IMR-90 (cell line): ENCODE measurements at regions not wholly inside any gene's neighbourhood (a gene's known extent, or its start where the extent isn't known, plus 50 kb on each side); places are given as distances from the start of the nearest gene placed in this dataset.

Source experiments
- ATAC-seq: fragments of 200-7000 bp; cut with Tn5 transposase; 2 replicates; pipeline ENCODE4 v1.9.1; 2020; ENCODE audit warnings: low read depth, mild to moderate bottlenecking, moderate library complexity
- BruUV-seq: library from RNA; stranded (reverse); fragments of 400-500 nt; replicated peaks from 2 replicates; lab custom pipeline; 2021; lab: Mats Ljungman, UMichigan
- CTCF ChIA-PET: fragments of 300-600 bp; formaldehyde crosslinking; extraction: SDS; loops from one replicate; lab custom pipeline; 2021; ENCODE audit warnings: antibody characterized with exemption; lab: Yijun Ruan, JAX
- POLR2A ChIA-PET: fragments of 300-600 bp; sonication (Branson Sonifier 250); formaldehyde crosslinking; loops from one replicate; lab custom pipeline; 2022; ENCODE audit warnings: antibody characterized with exemption; ENCODE audit not compliant: unreplicated experiment; lab: Charles Lee
- DNase-seq: peaks from one replicate; pipeline ENCODE4 v3.0.0; 2013
- H2AFZ ChIP-seq: replicated peaks from 2 replicates; pipeline ENCODE3; 2013; ENCODE audit warnings: low read length, mild to moderate bottlenecking; ENCODE audit not compliant: poor library complexity
- H2AK5ac ChIP-seq: 2 replicates; pipeline ENCODE4 v1.6.1; 2013; ENCODE audit warnings: low read depth, low read length, inconsistent platforms
- H2AK9ac ChIP-seq: replicated peaks from 2 replicates; pipeline ENCODE3; 2013; ENCODE audit warnings: mild to moderate bottlenecking, low read depth, low read length, moderate library complexity; ENCODE audit not compliant: poor library complexity
- H2BK120ac ChIP-seq: 2 replicates; pipeline ENCODE4 v1.6.1; 2013; ENCODE audit warnings: low read depth, low read length, inconsistent platforms
- H2BK15ac ChIP-seq: 3 replicates; pipeline ENCODE4 v1.6.1; 2013; ENCODE audit warnings: low read depth, low read length, inconsistent platforms
- H2BK20ac ChIP-seq: 2 replicates; pipeline ENCODE4 v1.6.1; 2013; ENCODE audit warnings: low read depth, mild to moderate bottlenecking, inconsistent platforms, low read length, moderate library complexity
- H2BK5ac ChIP-seq: 2 replicates; pipeline ENCODE4 v1.6.1; 2013; ENCODE audit warnings: mild to moderate bottlenecking, low read depth, low read length, inconsistent platforms; ENCODE audit not compliant: poor library complexity, severe bottlenecking
- H3K14ac ChIP-seq: replicated peaks from 2 replicates; pipeline ENCODE4 v1.6.1; 2013; ENCODE audit warnings: low read depth, low read length, inconsistent platforms
- H3K18ac ChIP-seq: 2 replicates; pipeline ENCODE4 v1.6.1; 2013; ENCODE audit warnings: low read depth, low read length, control low read depth
- H3K23ac ChIP-seq: 2 replicates; pipeline ENCODE4 v1.6.1; 2013; ENCODE audit warnings: low read depth, low read length, inconsistent platforms
- H3K27ac ChIP-seq: 2 replicates; pipeline ENCODE4 v1.5.1; 2013; ENCODE audit warnings: mild to moderate bottlenecking, control low read depth, low read length; ENCODE audit not compliant: insufficient read depth
- H3K27me3 ChIP-seq: 2 replicates; pipeline ENCODE4 v1.6.1; 2013; ENCODE audit warnings: low read length; ENCODE audit not compliant: control insufficient read depth, insufficient read depth
- H3K36me3 ChIP-seq: 2 replicates; pipeline ENCODE4 v1.6.1; 2013; ENCODE audit warnings: low read length, mixed read lengths; ENCODE audit not compliant: control insufficient read depth, insufficient read depth
- H3K4ac ChIP-seq: 2 replicates; pipeline ENCODE4 v1.6.1; 2013; ENCODE audit warnings: low read depth, low read length, inconsistent platforms
- H3K4me1 ChIP-seq: 2 replicates; pipeline ENCODE4 v1.6.1; 2013; ENCODE audit warnings: low read length, mixed read lengths; ENCODE audit not compliant: control insufficient read depth, insufficient read depth
- H3K4me2 ChIP-seq: 2 replicates; pipeline ENCODE4 v1.6.1; 2013; ENCODE audit warnings: low read depth, mild to moderate bottlenecking, control low read depth, low read length, moderate library complexity
- H3K4me3 ChIP-seq: 2 replicates; pipeline ENCODE4 v1.5.1; 2013; ENCODE audit warnings: low read depth, mild to moderate bottlenecking, control low read depth, low read length, moderate library complexity; ENCODE audit not compliant: insufficient read depth
- H3K56ac ChIP-seq: 2 replicates; pipeline ENCODE4 v1.6.1; 2013; ENCODE audit warnings: low read length, inconsistent platforms; ENCODE audit not compliant: insufficient read depth; ENCODE audit errors: extremely low read depth
- H3K79me1 ChIP-seq, 2 experiments: 2 replicates each; pipeline ENCODE4 v1.6.1; 2013; ENCODE audit warnings: low read length in 2 of 2, inconsistent platforms in 1 of 2, low read depth in 1 of 2
- H3K9ac ChIP-seq: 2 replicates; pipeline ENCODE4 v1.6.1; 2013; ENCODE audit warnings: low read depth, low read length, control low read depth
- H3K9me1 ChIP-seq: 2 replicates; pipeline ENCODE4 v1.6.1; 2013; ENCODE audit warnings: low read length, inconsistent platforms; ENCODE audit not compliant: insufficient read depth
- H3K9me3 ChIP-seq: 2 replicates; pipeline ENCODE4 v1.6.1; 2013; ENCODE audit warnings: low read length; ENCODE audit not compliant: control insufficient read depth, insufficient read depth
- H4K20me1 ChIP-seq: 2 replicates; pipeline ENCODE4 v1.6.1; 2013; ENCODE audit warnings: low read length, inconsistent platforms; ENCODE audit not compliant: insufficient read depth
- H4K5ac ChIP-seq: 2 replicates; pipeline ENCODE4 v1.6.1; 2013; ENCODE audit warnings: mild to moderate bottlenecking, low read depth, low read length, control low read depth
- H4K8ac ChIP-seq, 2 experiments: 2 replicates each; pipeline ENCODE4 v1.6.1; 2013; ENCODE audit warnings: low read depth in 2 of 2, low read length in 2 of 2, control low read depth in 1 of 2, inconsistent platforms in 1 of 2
- H4K91ac ChIP-seq: 2 replicates; pipeline ENCODE4 v1.6.1; 2013; ENCODE audit warnings: low read depth, low read length, inconsistent platforms; ENCODE audit not compliant: insufficient read depth
- BHLHE40 ChIP-seq: fragments of 150-350 bp; IDR thresholded peaks from 2 replicates; pipeline ENCODE4 v1.6.1; 2016; ENCODE audit warnings: mild to moderate bottlenecking, low read depth, low read length
- CEBPB ChIP-seq: IDR thresholded peaks from 2 replicates; pipeline ENCODE4 v1.6.1; 2012; ENCODE audit warnings: low read depth, low read length, improper control_type of control experiment
- CHD1 ChIP-seq: IDR thresholded peaks from 2 replicates; pipeline ENCODE4 v1.6.1; 2012; ENCODE audit warnings: low read depth, low read length, improper control_type of control experiment
- CTCF ChIP-seq: conservative IDR thresholded peaks from 2 replicates; pipeline ENCODE4 v1.5.1; 2012; ENCODE audit warnings: mild to moderate bottlenecking, low read depth, low read length, improper control_type of control experiment
- ELK1 ChIP-seq: fragments of 150-350 bp; IDR thresholded peaks from 2 replicates; pipeline ENCODE4 v1.6.1; 2016; ENCODE audit warnings: low read depth, mild to moderate bottlenecking, low read length, moderate library complexity, borderline replicate concordance
- FOS ChIP-seq: fragments of 150-350 bp; IDR thresholded peaks from 2 replicates; pipeline ENCODE4 v1.6.1; 2016; ENCODE audit warnings: low read depth, low read length
- MAFK ChIP-seq: IDR thresholded peaks from 2 replicates; pipeline ENCODE4 v1.6.1; 2012; ENCODE audit warnings: low read depth, low read length, improper control_type of control experiment
- MAZ ChIP-seq: IDR thresholded peaks from 2 replicates; pipeline ENCODE4 v1.6.1; 2012; ENCODE audit warnings: low read depth, mild to moderate bottlenecking, low read length, improper control_type of control experiment, moderate library complexity, borderline replicate concordance
- MXI1 ChIP-seq: IDR thresholded peaks from 2 replicates; pipeline ENCODE4 v1.6.1; 2012; ENCODE audit warnings: low read depth, mild to moderate bottlenecking, low read length, moderate library complexity, borderline replicate concordance
- NFE2L2 ChIP-seq: fragments of 150-350 bp; IDR thresholded peaks from 2 replicates; pipeline ENCODE4 v1.6.1; 2016; ENCODE audit warnings: low read depth, mild to moderate bottlenecking, low read length
- POLR2A ChIP-seq: IDR thresholded peaks from 2 replicates; pipeline ENCODE4 v1.6.1; 2012; ENCODE audit warnings: mild to moderate bottlenecking, low read depth, low read length
- RAD21 ChIP-seq: IDR thresholded peaks from 2 replicates; pipeline ENCODE4 v1.6.1; 2012; ENCODE audit warnings: low read length, improper control_type of control experiment
- RCOR1 ChIP-seq: IDR thresholded peaks from 2 replicates; pipeline ENCODE4 v1.6.1; 2012; ENCODE audit warnings: mild to moderate bottlenecking, low read length, improper control_type of control experiment; ENCODE audit not compliant: insufficient replicate concordance
- RFX5 ChIP-seq: IDR thresholded peaks from 2 replicates; pipeline ENCODE4 v1.8.0; 2012; ENCODE audit warnings: low read depth, mild to moderate bottlenecking, low read length, moderate library complexity
- SMC3 ChIP-seq: fragments of 150-350 bp; IDR thresholded peaks from 2 replicates; pipeline ENCODE4 v1.6.1; 2016; ENCODE audit warnings: low read depth, mild to moderate bottlenecking, antibody characterized with exemption, low read length, moderate library complexity
- USF2 ChIP-seq: fragments of 150-350 bp; IDR thresholded peaks from 2 replicates; pipeline ENCODE4 v1.6.1; 2017; ENCODE audit warnings: mild to moderate bottlenecking, antibody characterized with exemption, low read length, low read depth
- WGBS, 2 experiments: methylation state at CpG; one replicate each; pipeline versions ENCODE4 v1.1.5 to v1.1.7; 2013; ENCODE audit warnings: missing lambda C conversion rate in 2 of 2; ENCODE audit not compliant: insufficient read length in 1 of 2; ENCODE audit errors: extremely low coverage in 2 of 2; 5-methylcytosine and 5-hydroxymethylcytosine counted together
- dilution Hi-C: fragments of 300-500 bp; cut with HindIII; formaldehyde crosslinking; loops from one replicate; pipeline ENCODE4 v1.14.3; 2018; ENCODE audit warnings: low sequenced_read_pairs; ENCODE audit not compliant: unreplicated experiment
- in situ Hi-C: fragments of 300-500 bp; cut with MboI; formaldehyde crosslinking; loops from 3 replicates; pipeline ENCODE4 v1.14.3; 2019; ENCODE audit warnings: low sequenced_read_pairs, inconsistent platforms, mixed read lengths
- intact Hi-C: fragments of 100-400 bp; cut with micrococcal nuclease; formaldehyde crosslinking; loops from 2 replicates; pipeline ENCODE4 v1.10.0; 2022

- H3K9ac ChIP-seq = no peak overlapping the region
- ChIA-PET CTCF (no interaction called here), POLR2A (no interaction called here)
- no peak overlapping the region for H2BK120ac ChIP-seq
- H3K27ac ChIP-seq = no peak overlapping the region
- no peak overlapping the region for H3K4me2 ChIP-seq
- no peak overlapping the region for H3K4me3 ChIP-seq
- in situ Hi-C loops = no loop called here
- peaks cover 2% of the 10 kb centered on the region; the same call in 1 of the 2 replicates for H3K4me1 ChIP-seq
- no peak overlapping the region for H3K18ac ChIP-seq
- BruUV-seq = no TSS peak
- ATAC-seq (no peak), DNase-seq (no peak)
- no peaks in the 10 kb centered on the region for H3K9me3 ChIP-seq
- no peak overlapping the region for H4K91ac ChIP-seq
- H3K36me3 ChIP-seq = no peaks in the 10 kb centered on the region
- no peaks in the 10 kb centered on the region for H3K27me3 ChIP-seq
- H2AK5ac ChIP-seq = no peak overlapping the region
- H3K23ac ChIP-seq = no peak overlapping the region
- no CpG with 5 or more reads among the region's 4 CpGs for WGBS, 2 experiments
- no peaks in the 10 kb centered on the region for H3K9me1 ChIP-seq
- no peaks in the 10 kb centered on the region for H3K79me1 ChIP-seq
- no peak overlapping the region for H3K4ac ChIP-seq
- no peak overlapping the region for H2BK15ac ChIP-seq
- H4K5ac ChIP-seq = no peak overlapping the region
- TF ChIP-seq FOS (no peak), RAD21 (no peak), RCOR1 (no peak), BHLHE40 (no peak), CEBPB (no peak), SMC3 (no peak), NFE2L2 (no peak), USF2 (no peak), MAZ (no peak), POLR2A (no peak), ELK1 (no peak), CTCF (no peak), MXI1 (no peak), CHD1 (no peak), MAFK (no peak), RFX5 (no peak)
- intact Hi-C loops = no loop called here
- no peak overlapping the region for H2BK20ac ChIP-seq
- no peak overlapping the region for H3K14ac ChIP-seq
- H2AFZ ChIP-seq = no peak overlapping the region
- H4K20me1 ChIP-seq = no peaks in the 10 kb centered on the region
- dilution Hi-C loops = no loop called here
- H2BK5ac ChIP-seq = no peak overlapping the region
- no peak overlapping the region for H2AK9ac ChIP-seq
- no peak overlapping the region for H3K56ac ChIP-seq
- H4K8ac ChIP-seq = no peak overlapping the region
These were observed 60.1 kb upstream of the KAZN start for GRCh38 chr1:14538335-14538734.
